ENCODE measurements at regions not wholly inside any gene's neighbourhood (a gene's known extent, or its start where the extent isn't known, plus 50 kb on each side); places are given as distances from the start of the nearest gene placed in this dataset.

GRCh38 chr6:92181347-92181746 is 1238.0 kb downstream of the EPHA7 start:
- DNase-seq (ENCODE audit: low read depth in 2 of 3, low spot score in 1 of 3), result no peak

GRCh38 chr6:92180090-92180489 is 1239.3 kb downstream of the EPHA7 start:
- DNase-seq (ENCODE audit: low read depth in 2 of 3, low spot score in 1 of 3), result no peak

GRCh38 chr6:92176666-92177065 is 1242.7 kb downstream of the EPHA7 start:
- no peak for DNase-seq (ENCODE audit: low read depth in 2 of 3, low spot score in 1 of 3)

GRCh38 chr6:92174398-92175073 is 1244.8 kb downstream of the EPHA7 start:
- DNase-seq (ENCODE audit: low read depth in 2 of 3, low spot score in 1 of 3), result no peak

- no peak for DNase-seq (ENCODE audit: low read depth in 2 of 3, low spot score in 1 of 3)
Observed at GRCh38 chr6:92169506-92169905, 1249.9 kb downstream of the EPHA7 start.

GRCh38 chr6:92166666-92167065 is 1252.7 kb downstream of the EPHA7 start:
- DNase-seq (ENCODE audit: low read depth in 2 of 3, low spot score in 1 of 3), result no peak

GRCh38 chr6:92161953-92162352 is 1257.4 kb downstream of the EPHA7 start:
- DNase-seq (ENCODE audit: low read depth in 2 of 3, low spot score in 1 of 3), result no peak

GRCh38 chr6:92160226-92160625 is 1259.1 kb downstream of the EPHA7 start:
- DNase-seq (ENCODE audit: low read depth in 2 of 3, low spot score in 1 of 3), result no peak

GRCh38 chr6:92159046-92159445 is 1260.3 kb downstream of the EPHA7 start:
- DNase-seq (ENCODE audit: low read depth in 2 of 3, low spot score in 1 of 3), result no peak

- DNase-seq (ENCODE audit: low read depth in 2 of 3, low spot score in 1 of 3), result no peak
Observed at GRCh38 chr6:92150553-92150952, 1268.8 kb downstream of the EPHA7 start.

- DNase-seq (ENCODE audit: low read depth in 2 of 3, low spot score in 1 of 3), result no peak
Observed at GRCh38 chr6:92147246-92147645, 1272.1 kb downstream of the EPHA7 start.

GRCh38 chr6:92139601-92140000 is 1279.8 kb downstream of the EPHA7 start:
- DNase-seq (ENCODE audit: low read depth in 2 of 3, low spot score in 1 of 3), result no peak

GRCh38 chr6:92132957-92133356 is 1286.4 kb downstream of the EPHA7 start:
- DNase-seq (ENCODE audit: low read depth in 2 of 3, low spot score in 1 of 3), result no peak

- DNase-seq (ENCODE audit: low read depth in 2 of 3, low spot score in 1 of 3), result no peak
Observed at GRCh38 chr6:92132457-92132856, 1286.9 kb downstream of the EPHA7 start.

- DNase-seq (ENCODE audit: low read depth in 2 of 3, low spot score in 1 of 3), result no peak
Observed at GRCh38 chr6:92130944-92131343, 1288.4 kb downstream of the EPHA7 start.

GRCh38 chr6:92126983-92127382 is 1292.4 kb downstream of the EPHA7 start:
- no peak for DNase-seq (ENCODE audit: low read depth in 2 of 3, low spot score in 1 of 3)

GRCh38 chr6:92126088-92126487 is 1293.3 kb downstream of the EPHA7 start:
- DNase-seq (ENCODE audit: low read depth in 2 of 3, low spot score in 1 of 3), result no peak

- DNase-seq (ENCODE audit: low read depth in 2 of 3, low spot score in 1 of 3), result no peak
Observed at GRCh38 chr6:92125681-92126080, 1293.7 kb downstream of the EPHA7 start.

- DNase-seq (ENCODE audit: low read depth in 2 of 3, low spot score in 1 of 3), result no peak
Observed at GRCh38 chr6:92124200-92124651, 1295.1 kb downstream of the EPHA7 start.

GRCh38 chr6:92122746-92123145 is 1296.6 kb downstream of the EPHA7 start:
- DNase-seq (ENCODE audit: low read depth in 2 of 3, low spot score in 1 of 3), result no peak

- DNase-seq (ENCODE audit: low read depth in 2 of 3, low spot score in 1 of 3), result no peak
Observed at GRCh38 chr6:92121228-92121627, 1298.1 kb downstream of the EPHA7 start.

GRCh38 chr6:92117800-92118199 is 1301.6 kb downstream of the EPHA7 start:
- DNase-seq (ENCODE audit: low read depth in 2 of 3, low spot score in 1 of 3), result no peak

- DNase-seq (ENCODE audit: low read depth in 2 of 3, low spot score in 1 of 3), result no peak
Observed at GRCh38 chr6:92114797-92115196, 1304.6 kb downstream of the EPHA7 start.

Data from stimulated activated CD4-positive, alpha-beta T cell treated with anti-CD3 and anti-CD28 coated beads, Interleukin-12 subunit alpha, Interleukin-12 subunit beta, amount 100 ng/mL, for 48 hours (primary cell).